ENCODE measurements at regions not wholly inside any gene's neighbourhood (a gene's known extent, or its start where the extent isn't known, plus 50 kb on each side); places are given as distances from the start of the nearest gene placed in this dataset.

DNA sequence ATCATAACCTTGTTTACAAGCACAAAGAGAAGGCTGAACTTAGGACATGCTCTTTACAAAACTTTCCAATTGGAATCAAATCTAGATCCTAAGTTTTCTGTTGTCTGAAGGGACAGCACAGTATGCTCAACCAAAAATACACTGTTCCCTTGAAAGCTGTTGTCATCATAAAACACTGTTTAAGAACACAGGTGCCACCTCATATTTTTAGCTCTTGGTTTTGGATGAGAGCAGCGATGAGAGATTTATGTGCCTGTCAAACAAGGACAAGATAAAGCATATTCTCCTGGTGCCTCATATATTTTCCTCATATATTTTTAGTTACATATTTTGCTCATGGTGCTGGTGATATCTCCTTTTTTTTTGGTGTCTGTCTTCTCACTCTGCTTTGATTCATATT is 788.4 kb downstream of the AACS start:
- no TSS peak for BruUV-seq (replicated peaks)
- Histone ChIP-seq H3K9ac (ENCODE audit: low read length) (no peak overlapping the region), H3F3A (ENCODE audit: low read length, unreplicated experiment) (no peaks in the 10 kb centered on the region), H4K20me1 (ENCODE audit: low read length) (no peaks in the 10 kb centered on the region), H3K4me2 (ENCODE audit: low read length) (no peak overlapping the region), H3K9me2 (replicated peaks; ENCODE audit: low read length) (no peaks in the 10 kb centered on the region), H2AFZ (ENCODE audit: low read length) (no peak overlapping the region), H3K36me3 (ENCODE audit: low read depth, low read length) (no peaks in the 10 kb centered on the region), H3K27me3 (ENCODE audit: low read length) (no peaks in the 10 kb centered on the region), H3K79me2 (ENCODE audit: low read length) (no peaks in the 10 kb centered on the region), H3K9me3 (ENCODE audit: low read length) (peaks cover 3% of the 10 kb centered on the region; the same call in 1 of the 2 replicates), H3K4me3 (ENCODE audit: low read length) (no peak overlapping the region), H3K4me1 (ENCODE audit: insufficient read depth, low read length) (no peaks in the 10 kb centered on the region), H3K27ac (ENCODE audit: low read length) (no peak overlapping the region)
- no peak for TF ChIP-seq EZH2 (IDR thresholded peaks at IDR 0.05; ENCODE audit: low read length, unreplicated experiment)
- intact Hi-C loops (cut with micrococcal nuclease): no loop called here
- DNase-seq (no peak), ATAC-seq (no peak)
- CTCF ChIA-PET: no interaction called here
- POLR2A ChIA-PET (ENCODE audit: unreplicated experiment): no interaction called here

DNA sequence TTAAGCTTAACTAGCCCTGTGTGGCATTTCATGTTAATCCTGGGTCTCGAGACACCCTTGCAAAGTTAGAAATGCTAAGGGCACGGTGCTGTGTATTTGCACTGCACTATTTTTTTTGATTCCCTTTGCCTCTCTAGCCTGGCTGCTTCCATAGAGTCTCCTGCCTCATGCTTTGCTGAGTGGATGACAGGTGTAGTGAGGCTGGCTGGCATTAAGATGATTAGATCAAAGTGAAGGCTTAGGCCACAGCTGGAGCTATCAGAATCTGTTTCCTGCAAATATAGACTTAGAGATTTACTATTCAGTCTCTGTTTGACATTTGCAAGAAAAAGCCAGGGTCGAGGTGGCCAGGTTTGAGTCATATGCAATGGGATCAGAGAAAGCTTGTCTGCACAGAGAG is 791.1 kb downstream of the AACS start:
- no peak for TF ChIP-seq EZH2 (IDR thresholded peaks at IDR 0.05; ENCODE audit: low read length, unreplicated experiment)
- TF ChIP-seq EZH2phosphoT487 (IDR thresholded peaks at IDR 0.05; ENCODE audit: borderline replicate concordance, low read length): no peak
- TF ChIP-seq, protein P1, sequence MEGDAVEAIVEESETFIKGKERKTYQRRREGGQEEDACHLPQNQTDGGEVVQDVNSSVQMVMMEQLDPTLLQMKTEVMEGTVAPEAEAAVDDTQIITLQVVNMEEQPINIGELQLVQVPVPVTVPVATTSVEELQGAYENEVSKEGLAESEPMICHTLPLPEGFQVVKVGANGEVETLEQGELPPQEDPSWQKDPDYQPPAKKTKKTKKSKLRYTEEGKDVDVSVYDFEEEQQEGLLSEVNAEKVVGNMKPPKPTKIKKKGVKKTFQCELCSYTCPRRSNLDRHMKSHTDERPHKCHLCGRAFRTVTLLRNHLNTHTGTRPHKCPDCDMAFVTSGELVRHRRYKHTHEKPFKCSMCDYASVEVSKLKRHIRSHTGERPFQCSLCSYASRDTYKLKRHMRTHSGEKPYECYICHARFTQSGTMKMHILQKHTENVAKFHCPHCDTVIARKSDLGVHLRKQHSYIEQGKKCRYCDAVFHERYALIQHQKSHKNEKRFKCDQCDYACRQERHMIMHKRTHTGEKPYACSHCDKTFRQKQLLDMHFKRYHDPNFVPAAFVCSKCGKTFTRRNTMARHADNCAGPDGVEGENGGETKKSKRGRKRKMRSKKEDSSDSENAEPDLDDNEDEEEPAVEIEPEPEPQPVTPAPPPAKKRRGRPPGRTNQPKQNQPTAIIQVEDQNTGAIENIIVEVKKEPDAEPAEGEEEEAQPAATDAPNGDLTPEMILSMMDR (conservative IDR thresholded peaks at IDR 0.05; ENCODE audit: low read depth, low read length): no peak
- Histone ChIP-seq H3K9me2 (replicated peaks; ENCODE audit: low read length) (no peaks in the 10 kb centered on the region), H3K4me3 (ENCODE audit: low read length) (no peak overlapping the region), H3K4me2 (ENCODE audit: low read length) (no peak overlapping the region), H3K9me3 (ENCODE audit: low read length) (peaks cover 7% of the 10 kb centered on the region; the same call in 1 of the 2 replicates), H4K20me1 (ENCODE audit: low read length) (no peaks in the 10 kb centered on the region), H3K4me1 (ENCODE audit: insufficient read depth, low read length) (no peaks in the 10 kb centered on the region), H3K9ac (ENCODE audit: low read length) (no peak overlapping the region), H3K27ac (ENCODE audit: low read length) (no peak overlapping the region), H3K79me2 (ENCODE audit: low read length) (no peaks in the 10 kb centered on the region), H2AFZ (ENCODE audit: low read length) (no peak overlapping the region), H3F3A (ENCODE audit: low read length, unreplicated experiment) (no peaks in the 10 kb centered on the region), H3K36me3 (ENCODE audit: low read depth, low read length) (no peaks in the 10 kb centered on the region), H3K27me3 (ENCODE audit: low read length) (no peaks in the 10 kb centered on the region)
- ChIA-PET CTCF (no interaction called here), POLR2A (ENCODE audit: unreplicated experiment) (no interaction called here)
- BruUV-seq (replicated peaks): no TSS peak
- DNase-seq (no peak), ATAC-seq (no peak)
- intact Hi-C loops (cut with micrococcal nuclease): no loop called here

- H3K9me3 ChIP-seq (ENCODE audit: low read length): peaks cover 7% of the 10 kb centered on the region; the same call in 1 of the 2 replicates
- H3F3A ChIP-seq (ENCODE audit: low read length, unreplicated experiment): no peaks in the 10 kb centered on the region
- H3K79me2 ChIP-seq (ENCODE audit: low read length): no peaks in the 10 kb centered on the region
- H4K20me1 ChIP-seq (ENCODE audit: low read length): no peaks in the 10 kb centered on the region
- H3K27me3 ChIP-seq (ENCODE audit: low read length): no peaks in the 10 kb centered on the region
- intact Hi-C loops (cut with micrococcal nuclease): no loop called here
- CTCF ChIA-PET: no interaction called here
- no peaks in the 10 kb centered on the region for H3K36me3 ChIP-seq (ENCODE audit: low read depth, low read length)
- no peak for DNase-seq
- no peak overlapping the region for H3K9ac ChIP-seq (ENCODE audit: low read length)
- TF ChIP-seq, protein P1 (conservative IDR thresholded peaks at IDR 0.05; ENCODE audit: low read depth, low read length): no peak
- TF ChIP-seq EZH2 (IDR thresholded peaks at IDR 0.05; ENCODE audit: low read length, unreplicated experiment) (no peak), EZH2phosphoT487 (IDR thresholded peaks at IDR 0.05; ENCODE audit: borderline replicate concordance, low read length) (no peak)
- POLR2A ChIA-PET (ENCODE audit: unreplicated experiment): no interaction called here
- no peak overlapping the region for H3K4me2 ChIP-seq (ENCODE audit: low read length)
- H2AFZ ChIP-seq (ENCODE audit: low read length): no peak overlapping the region
- no peak for ATAC-seq
- H3K9me2 ChIP-seq (replicated peaks; ENCODE audit: low read length): no peaks in the 10 kb centered on the region
- H3K4me1 ChIP-seq (ENCODE audit: insufficient read depth, low read length): no peaks in the 10 kb centered on the region
- H3K27ac ChIP-seq (ENCODE audit: low read length): no peak overlapping the region
- H3K4me3 ChIP-seq (ENCODE audit: low read length): no peak overlapping the region
- no TSS peak for BruUV-seq (replicated peaks)
These were observed 791.7 kb downstream of the AACS start for GRCh38 chr12:125856896-125857295.

Data from PC-3 (cell line).